ENCODE measurements at regions not wholly inside any gene's neighbourhood (a gene's known extent, or its start where the extent isn't known, plus 50 kb on each side); places are given as distances from the start of the nearest gene placed in this dataset.
A peak's percentile ranks its signal among the peaks of the same experiment; 100 is the strongest.
"Not testable (repeated sequence)": the region's sequence is repeated elsewhere in the genome, so short reads cannot be mapped to it uniquely, and the experiment has no call there.

- DNase-seq (ENCODE audit: extremely low read depth in 1 of 11, low read depth in 9 of 11, low spot score in 4 of 11) = no peak
Measured at GRCh38 chr2:53610260-53610659, 157.3 kb upstream of the CHAC2 start.

GRCh38 chr2:53609551-53609950 is 158.1 kb upstream of the CHAC2 start:
- DNase-seq (ENCODE audit: extremely low read depth in 1 of 11, low read depth in 9 of 11, low spot score in 4 of 11) = no peak

- DNase-seq (ENCODE audit: extremely low read depth in 1 of 11, low read depth in 9 of 11, low spot score in 4 of 11) = no peak
Measured at GRCh38 chr2:53608293-53608692, 159.3 kb upstream of the CHAC2 start.

GRCh38 chr2:53600815-53601214 is 166.8 kb upstream of the CHAC2 start:
- peak in 1 of 11 donors; percentile 5 for DNase-seq (ENCODE audit: extremely low read depth in 1 of 11, low read depth in 9 of 11, low spot score in 4 of 11)

GRCh38 chr2:53586733-53587612 is 180.6 kb upstream of the CHAC2 start:
- not testable (repeated sequence) for DNase-seq (ENCODE audit: extremely low read depth in 1 of 11, low read depth in 9 of 11, low spot score in 4 of 11)

GRCh38 chr2:53584986-53585385 is 182.6 kb upstream of the CHAC2 start:
- no peak for DNase-seq (ENCODE audit: extremely low read depth in 1 of 11, low read depth in 9 of 11, low spot score in 4 of 11)

- DNase-seq (ENCODE audit: extremely low read depth in 1 of 11, low read depth in 9 of 11, low spot score in 4 of 11) = no peak
Measured at GRCh38 chr2:53583583-53583982, 184.0 kb upstream of the CHAC2 start.

- DNase-seq (ENCODE audit: extremely low read depth in 1 of 11, low read depth in 9 of 11, low spot score in 4 of 11) = no peak
Measured at GRCh38 chr2:53582556-53582955, 185.0 kb upstream of the CHAC2 start.

GRCh38 chr2:53576166-53576565 is 191.4 kb upstream of the CHAC2 start:
- peak in 8 of 11 donors; percentile 6 to 43 (median 18) for DNase-seq (ENCODE audit: extremely low read depth in 1 of 11, low read depth in 9 of 11, low spot score in 4 of 11)

- DNase-seq (ENCODE audit: extremely low read depth in 1 of 11, low read depth in 9 of 11, low spot score in 4 of 11) = peak in 3 of 11 donors; percentile 9 to 23 (median 9)
Measured at GRCh38 chr2:53575721-53576124, 191.9 kb upstream of the CHAC2 start.

GRCh38 chr2:53572696-53573095 is 194.9 kb upstream of the CHAC2 start:
- DNase-seq (ENCODE audit: extremely low read depth in 1 of 11, low read depth in 9 of 11, low spot score in 4 of 11) = no peak

GRCh38 chr2:53569957-53570727 is 197.5 kb upstream of the CHAC2 start:
- no peak for DNase-seq (ENCODE audit: extremely low read depth in 1 of 11, low read depth in 9 of 11, low spot score in 4 of 11)

GRCh38 chr2:53568469-53568868 is 199.1 kb upstream of the CHAC2 start:
- DNase-seq (ENCODE audit: extremely low read depth in 1 of 11, low read depth in 9 of 11, low spot score in 4 of 11) = no peak

GRCh38 chr2:53567073-53567472 is 200.5 kb upstream of the CHAC2 start:
- no peak for DNase-seq (ENCODE audit: extremely low read depth in 1 of 11, low read depth in 9 of 11, low spot score in 4 of 11)

- no peak for DNase-seq (ENCODE audit: extremely low read depth in 1 of 11, low read depth in 9 of 11, low spot score in 4 of 11)
Measured at GRCh38 chr2:53562407-53562806, 205.2 kb upstream of the CHAC2 start.

- DNase-seq (ENCODE audit: extremely low read depth in 1 of 11, low read depth in 9 of 11, low spot score in 4 of 11) = no peak
Measured at GRCh38 chr2:53561155-53561554, 206.4 kb upstream of the CHAC2 start.

- no peak for DNase-seq (ENCODE audit: extremely low read depth in 1 of 11, low read depth in 9 of 11, low spot score in 4 of 11)
Measured at GRCh38 chr2:53559302-53559966, 208.2 kb upstream of the CHAC2 start.

- no peak for DNase-seq (ENCODE audit: extremely low read depth in 1 of 11, low read depth in 9 of 11, low spot score in 4 of 11)
Measured at GRCh38 chr2:53558867-53559266, 208.7 kb upstream of the CHAC2 start.

GRCh38 chr2:53549497-53549896 is 218.1 kb upstream of the CHAC2 start:
- DNase-seq (ENCODE audit: extremely low read depth in 1 of 11, low read depth in 9 of 11, low spot score in 4 of 11) = no peak

GRCh38 chr2:53545604-53546003 is 222.0 kb upstream of the CHAC2 start:
- DNase-seq (ENCODE audit: extremely low read depth in 1 of 11, low read depth in 9 of 11, low spot score in 4 of 11) = no peak

All from renal cortex interstitium (tissue), 11 donors.